H1 (cell line): ENCODE measurements at regions not wholly inside any gene's neighbourhood (a gene's known extent, or its start where the extent isn't known, plus 50 kb on each side); places are given as distances from the start of the nearest gene placed in this dataset.

Experiments used
- CTCF ChIA-PET: fragments of 300-600 bp; sonication (Branson Sonifier 250); formaldehyde crosslinking; loops from one replicate; lab custom pipeline; 2021; ENCODE audit not compliant: partially characterized antibody; lab: Charles Lee
- POLR2A ChIA-PET: fragments of 300-600 bp; sonication (Branson Sonifier 250); formaldehyde crosslinking; loops from one replicate; lab custom pipeline; 2021; ENCODE audit warnings: inconsistent platforms; ENCODE audit not compliant: partially characterized antibody; lab: Charles Lee
- DNase-seq, 2 experiments: peaks; one replicate each; pipeline versions ENCODE4 v3.0.0 to v3.0.0-alpha.2; 2010 to 2022; ENCODE audit warnings: low spot score in 2 of 2, low read depth in 1 of 2, mixed read lengths in 1 of 2
- FAIRE-seq: peaks from 2 replicates; lab custom pipeline; 2011; peaks lifted over from hg19 to GRCh38; lab: Jason Lieb, UNC
- H2AFZ ChIP-seq: 2 replicates; pipeline ENCODE4 v1.8.1; 2012; ENCODE audit warnings: low read length, inconsistent platforms
- H2AK5ac ChIP-seq: 2 replicates; pipeline ENCODE4 v1.6.1; 2013; ENCODE audit warnings: low read depth, low read length
- H2BK120ac ChIP-seq: replicated peaks from 2 replicates; pipeline ENCODE3; 2013; ENCODE audit warnings: low read depth, low read length, inconsistent platforms
- H2BK12ac ChIP-seq: 2 replicates; pipeline ENCODE4 v1.6.1; 2013; ENCODE audit warnings: low read depth, low read length
- H2BK15ac ChIP-seq: 2 replicates; pipeline ENCODE4 v1.6.1; 2013; ENCODE audit warnings: low read length
- H2BK20ac ChIP-seq: 2 replicates; pipeline ENCODE4 v1.6.1; 2013; ENCODE audit warnings: low read length
- H2BK5ac ChIP-seq: 2 replicates; pipeline ENCODE4 v1.6.1; 2013; ENCODE audit warnings: low read depth, low read length
- H3K14ac ChIP-seq: 2 replicates; pipeline ENCODE4 v1.6.1; 2013; ENCODE audit warnings: inconsistent platforms; ENCODE audit not compliant: insufficient read length
- H3K18ac ChIP-seq: 2 replicates; pipeline ENCODE4 v1.6.1; 2013; ENCODE audit warnings: low read length; ENCODE audit errors: extremely low read depth
- H3K23ac ChIP-seq: 2 replicates; pipeline ENCODE4 v1.6.1; 2013; ENCODE audit warnings: inconsistent platforms; ENCODE audit not compliant: insufficient read length
- H3K23me2 ChIP-seq: 2 replicates; pipeline ENCODE4 v1.6.1; 2013; ENCODE audit warnings: low read depth, low read length
- H3K27ac ChIP-seq: 2 replicates; pipeline ENCODE4 v1.6.1; 2011; ENCODE audit warnings: low read depth, low read length, inconsistent platforms
- H3K27me3 ChIP-seq, 4 experiments: replicated peaks in 1 of 4; 1 replicate in 1 of 4; 2 replicates in 3 of 4; pipeline versions ENCODE4 v1.6.1 to v1.8.1; 2011 to 2013; ENCODE audit warnings: low read length in 3 of 4, mild to moderate bottlenecking in 3 of 4, inconsistent platforms in 2 of 4, mixed read lengths in 2 of 4, moderate library complexity in 1 of 4; ENCODE audit not compliant: control insufficient read depth in 3 of 4, insufficient read depth in 3 of 4; ENCODE audit errors: extremely low read depth in 1 of 4
- H3K36me3 ChIP-seq, 4 experiments: 2 replicates each; pipeline versions ENCODE4 v1.6.1 to v1.8.1; 2011 to 2013; ENCODE audit warnings: mild to moderate bottlenecking in 4 of 4, low read length in 3 of 4, moderate library complexity in 2 of 4, control low read depth in 1 of 4, inconsistent platforms in 1 of 4; ENCODE audit not compliant: insufficient read depth in 4 of 4, control insufficient read depth in 2 of 4
- H3K4ac ChIP-seq: replicated peaks from 2 replicates; pipeline ENCODE3; 2013; ENCODE audit warnings: low read length, low read depth, mixed read lengths, inconsistent platforms; ENCODE audit not compliant: insufficient read length
- H3K4me1 ChIP-seq, 4 experiments: replicated peaks in 1 of 4; 1 replicate in 1 of 4; 2 replicates in 3 of 4; pipeline versions ENCODE4 v1.6.1 to v1.8.1; 2011 to 2013; ENCODE audit warnings: low read length in 3 of 4, inconsistent platforms in 2 of 4, mixed read lengths in 1 of 4; ENCODE audit not compliant: insufficient read depth in 4 of 4, control insufficient read depth in 3 of 4
- H3K4me2 ChIP-seq, 2 experiments: 2 replicates each; pipeline versions ENCODE4 v1.6.1 to v1.8.1; 2011 to 2013; ENCODE audit warnings: low read depth in 2 of 2, low read length in 2 of 2, control low read depth in 1 of 2, inconsistent platforms in 1 of 2, mild to moderate bottlenecking in 1 of 2; ENCODE audit not compliant: insufficient read depth in 1 of 2
- H3K4me3 ChIP-seq, 4 experiments: fragments of 200-600, 300-600 bp in 1 of 4; sonication (generic), shearing (Covaris generic), sonication (Bioruptor Twin) in 1 of 4; 2 replicates each; pipeline versions ENCODE4 v1.5.1 to v1.8.1; 2011 to 2016; ENCODE audit warnings: low read length in 4 of 4, low read depth in 3 of 4, control low read depth in 2 of 4, inconsistent platforms in 2 of 4, mild to moderate bottlenecking in 2 of 4, mixed read lengths in 1 of 4, moderate library complexity in 1 of 4; ENCODE audit not compliant: insufficient read depth in 2 of 4; ENCODE audit errors: extremely low read depth in 1 of 4
- H3K56ac ChIP-seq: replicated peaks from 2 replicates; pipeline ENCODE3; 2013; ENCODE audit warnings: low read depth, mild to moderate bottlenecking, mixed read lengths, low read length, inconsistent platforms; ENCODE audit not compliant: insufficient read length
- H3K79me1 ChIP-seq: 2 replicates; pipeline ENCODE4 v1.6.1; 2013; ENCODE audit warnings: low read depth, low read length, control low read depth
- H3K79me2 ChIP-seq, 2 experiments: 2 replicates each; pipeline versions ENCODE4 v1.6.1 to v1.8.1; 2012 to 2013; ENCODE audit warnings: low read length in 2 of 2, mild to moderate bottlenecking in 2 of 2, inconsistent platforms in 1 of 2; ENCODE audit not compliant: insufficient read depth in 2 of 2, control insufficient read depth in 1 of 2
- H3K9ac ChIP-seq, 4 experiments: replicated peaks in 1 of 4; 1 replicate in 1 of 4; 2 replicates in 3 of 4; pipeline versions ENCODE4 v1.6.1 to v1.8.1; 2011 to 2013; ENCODE audit warnings: low read depth in 3 of 4, low read length in 3 of 4, control low read depth in 2 of 4, mild to moderate bottlenecking in 2 of 4, moderate library complexity in 2 of 4, inconsistent platforms in 1 of 4; ENCODE audit errors: extremely low read depth in 1 of 4
- H3K9me3 ChIP-seq, 2 experiments: 2 replicates each; pipeline versions ENCODE4 v1.6.1 to v1.8.1; 2012 to 2013; ENCODE audit warnings: mild to moderate bottlenecking in 2 of 2, moderate library complexity in 2 of 2, control low read depth in 1 of 2, inconsistent platforms in 1 of 2, low read depth in 1 of 2, low read length in 1 of 2, mixed read lengths in 1 of 2; ENCODE audit not compliant: insufficient read depth in 2 of 2
- H4K20me1 ChIP-seq, 2 experiments: replicated peaks in 1 of 2; 2 replicates each; pipeline versions ENCODE3 to v1.8.1; 2011 to 2013; ENCODE audit warnings: inconsistent platforms in 2 of 2, low read length in 2 of 2, mild to moderate bottlenecking in 1 of 2; ENCODE audit not compliant: insufficient read depth in 2 of 2, control insufficient read depth in 1 of 2
- H4K5ac ChIP-seq: 2 replicates; pipeline ENCODE4 v1.6.1; 2013; ENCODE audit warnings: low read length, low read depth, mixed read lengths, inconsistent platforms; ENCODE audit not compliant: insufficient read length
- H4K8ac ChIP-seq: 2 replicates; pipeline ENCODE4 v1.8.0; 2013; ENCODE audit warnings: mild to moderate bottlenecking, moderate library complexity, low read length, inconsistent platforms; ENCODE audit not compliant: insufficient read depth; ENCODE audit errors: extremely low read depth
- H4K91ac ChIP-seq: replicated peaks from 2 replicates; pipeline ENCODE3; 2013; ENCODE audit warnings: low read length, mixed read lengths, inconsistent platforms; ENCODE audit not compliant: insufficient read length
- SP2 ChIP-seq: IDR thresholded peaks from 2 replicates; pipeline ENCODE4 v1.6.1; 2012; ENCODE audit warnings: mild to moderate bottlenecking, low read length, inconsistent platforms
- WGBS, 2 experiments: shearing (Covaris generic) in 1 of 2; methylation state at CpG; one replicate each; pipeline versions ENCODE4 v1.1.6 to v1.1.7; 2013 to 2015; ENCODE audit warnings: low lambda C conversion rate in 2 of 2, mixed read lengths in 2 of 2, inconsistent platforms in 1 of 2, low coverage in 1 of 2, missing lambda C conversion rate in 1 of 2; ENCODE audit not compliant: insufficient replicate concordance in 2 of 2, insufficient coverage in 1 of 2, insufficient read length in 1 of 2; ENCODE audit errors: extremely low coverage in 1 of 2, missing lambda C conversion rate in 1 of 2; 5-methylcytosine and 5-hydroxymethylcytosine counted together

- H2BK12ac ChIP-seq = no peak overlapping the region
- no peak overlapping the region for H3K27ac ChIP-seq
- no peaks in the 10 kb centered on the region for H3K36me3 ChIP-seq
- DNase-seq = no peak
- H3K4ac ChIP-seq = no peak overlapping the region
- H3K4me2 ChIP-seq = no peak overlapping the region
- H4K5ac ChIP-seq = no peak overlapping the region
- no peak for TF ChIP-seq SP2
- no peaks in the 10 kb centered on the region for H3K79me1 ChIP-seq
- H3K4me1 ChIP-seq = no peaks in the 10 kb centered on the region
- ChIA-PET CTCF (interaction anchor here (0.9 kb wide), 1 partner anchor 310 kb away, joined by 6 read pairs; no protein-coding TSS in a partner anchor), POLR2A (no interaction called here)
- no peak overlapping the region for H3K9ac ChIP-seq
- no peaks in the 10 kb centered on the region for H3K27me3 ChIP-seq
- H3K9me3 ChIP-seq = no peaks in the 10 kb centered on the region
- no peak overlapping the region for H4K8ac ChIP-seq
- H3K23ac ChIP-seq = no peak overlapping the region
- no peak overlapping the region for H2BK120ac ChIP-seq
- H3K4me3 ChIP-seq = no peak overlapping the region
- H3K14ac ChIP-seq = no peak overlapping the region
- no peak overlapping the region for H4K91ac ChIP-seq
- H4K20me1 ChIP-seq = no peaks in the 10 kb centered on the region
- no peak overlapping the region for H2BK15ac ChIP-seq
- WGBS, 2 experiments = 100% methylated on average over 1 of the region's 1 CpG; no CpG with 5 or more reads in 1 of the 2 experiments
- H2AK5ac ChIP-seq = no peak overlapping the region
- no peak overlapping the region for H2BK20ac ChIP-seq
- H3K79me2 ChIP-seq = no peaks in the 10 kb centered on the region
- no peak overlapping the region for H2AFZ ChIP-seq
- no peaks in the 10 kb centered on the region for H3K23me2 ChIP-seq
- H3K56ac ChIP-seq = no peak overlapping the region
- no peak overlapping the region for H3K18ac ChIP-seq
- FAIRE-seq = no peak
- no peak overlapping the region for H2BK5ac ChIP-seq
Measured at GRCh38 chr2:228629251-228629650, 447.8 kb upstream of the SPHKAP start.
